ENCODE measurements at regions not wholly inside any gene's neighbourhood (a gene's known extent, or its start where the extent isn't known, plus 50 kb on each side); places are given as distances from the start of the nearest gene placed in this dataset.

- Mint-ChIP-seq H3K4me1 (ENCODE audit: low read depth) (no peaks in the 10 kb centered on the region), H3K9me3 (peaks cover 8% of the 10 kb centered on the region), H3K4me3 (no peak overlapping the region), H3K27ac (no peak overlapping the region), H3K36me3 (ENCODE audit: low read depth) (no peaks in the 10 kb centered on the region), H3K27me3 (no peaks in the 10 kb centered on the region)
These were observed 348.3 kb downstream of the SLC16A7 start for GRCh38 chr12:59944177-59944576.

- no peak overlapping the region for H3K4me3 Mint-ChIP-seq
- H3K27ac Mint-ChIP-seq: no peak overlapping the region
- H3K27me3 Mint-ChIP-seq: no peaks in the 10 kb centered on the region
- no peaks in the 10 kb centered on the region for H3K4me1 Mint-ChIP-seq (ENCODE audit: low read depth)
- H3K36me3 Mint-ChIP-seq (ENCODE audit: low read depth): no peaks in the 10 kb centered on the region
- peaks cover 8% of the 10 kb centered on the region for H3K9me3 Mint-ChIP-seq
These were observed 350.8 kb downstream of the SLC16A7 start for GRCh38 chr12:59946635-59947034.

GRCh38 chr12:59963546-59963945 is 367.7 kb downstream of the SLC16A7 start:
- Mint-ChIP-seq H3K27me3 (no peaks in the 10 kb centered on the region), H3K9me3 (peaks cover 10% of the 10 kb centered on the region), H3K27ac (no peak overlapping the region), H3K4me1 (ENCODE audit: low read depth) (no peaks in the 10 kb centered on the region), H3K36me3 (ENCODE audit: low read depth) (no peaks in the 10 kb centered on the region), H3K4me3 (no peak overlapping the region)

- Mint-ChIP-seq H3K36me3 (ENCODE audit: low read depth) (no peaks in the 10 kb centered on the region), H3K27ac (no peak overlapping the region), H3K9me3 (peaks cover 6% of the 10 kb centered on the region), H3K4me1 (ENCODE audit: low read depth) (no peaks in the 10 kb centered on the region), H3K4me3 (no peak overlapping the region), H3K27me3 (no peaks in the 10 kb centered on the region)
These were observed 377.1 kb downstream of the SLC16A7 start for GRCh38 chr12:59972905-59973304.

- no peak overlapping the region for H3K4me3 Mint-ChIP-seq
These were observed 377.7 kb downstream of the SLC16A7 start for GRCh38 chr12:59973515-59973914.

GRCh38 chr12:59977779-59978178 is 381.9 kb downstream of the SLC16A7 start:
- Mint-ChIP-seq H3K36me3 (ENCODE audit: low read depth) (no peaks in the 10 kb centered on the region), H3K27ac (no peak overlapping the region), H3K4me1 (ENCODE audit: low read depth) (no peaks in the 10 kb centered on the region), H3K27me3 (no peaks in the 10 kb centered on the region), H3K4me3 (no peak overlapping the region), H3K9me3 (no peaks in the 10 kb centered on the region)

More at GRCh38 chr12:59973515-59973914, 377.7 kb downstream of the SLC16A7 start:
- Mint-ChIP-seq H3K27me3 (no peaks in the 10 kb centered on the region), H3K36me3 (ENCODE audit: low read depth) (no peaks in the 10 kb centered on the region), H3K4me1 (ENCODE audit: low read depth) (no peaks in the 10 kb centered on the region), H3K27ac (no peak overlapping the region), H3K9me3 (peaks cover under 1% of the 10 kb centered on the region)

- Mint-ChIP-seq H3K36me3 (ENCODE audit: low read depth) (no peaks in the 10 kb centered on the region), H3K9me3 (peaks cover 4% of the 10 kb centered on the region), H3K27me3 (no peaks in the 10 kb centered on the region), H3K4me1 (ENCODE audit: low read depth) (no peaks in the 10 kb centered on the region), H3K27ac (no peak overlapping the region), H3K4me3 (no peak overlapping the region)
These were observed 384.6 kb downstream of the SLC16A7 start for GRCh38 chr12:59980476-59980875.

- no peak overlapping the region for H3K27ac Mint-ChIP-seq
- no peaks in the 10 kb centered on the region for H3K27me3 Mint-ChIP-seq
- no peaks in the 10 kb centered on the region for H3K4me1 Mint-ChIP-seq (ENCODE audit: low read depth)
- H3K4me3 Mint-ChIP-seq: no peak overlapping the region
- H3K36me3 Mint-ChIP-seq (ENCODE audit: low read depth): no peaks in the 10 kb centered on the region
- peaks cover 5% of the 10 kb centered on the region for H3K9me3 Mint-ChIP-seq
These were observed 403.5 kb downstream of the SLC16A7 start for GRCh38 chr12:59999291-59999690.

GRCh38 chr12:60010486-60010885 is 414.7 kb downstream of the SLC16A7 start:
- H3K9me3 Mint-ChIP-seq: peaks cover 4% of the 10 kb centered on the region
- H3K36me3 Mint-ChIP-seq (ENCODE audit: low read depth): no peaks in the 10 kb centered on the region
- H3K27me3 Mint-ChIP-seq: no peaks in the 10 kb centered on the region
- no peak overlapping the region for H3K27ac Mint-ChIP-seq
- no peak overlapping the region for H3K4me3 Mint-ChIP-seq
- no peaks in the 10 kb centered on the region for H3K4me1 Mint-ChIP-seq (ENCODE audit: low read depth)

- Mint-ChIP-seq H3K9me3 (peaks cover 4% of the 10 kb centered on the region), H3K27me3 (no peaks in the 10 kb centered on the region), H3K4me1 (ENCODE audit: low read depth) (no peaks in the 10 kb centered on the region), H3K4me3 (no peak overlapping the region), H3K36me3 (ENCODE audit: low read depth) (no peaks in the 10 kb centered on the region), H3K27ac (no peak overlapping the region)
These were observed 416.8 kb downstream of the SLC16A7 start for GRCh38 chr12:60012659-60013058.

- no peaks in the 10 kb centered on the region for H3K36me3 Mint-ChIP-seq (ENCODE audit: low read depth)
- H3K27me3 Mint-ChIP-seq: no peaks in the 10 kb centered on the region
- no peaks in the 10 kb centered on the region for H3K4me1 Mint-ChIP-seq (ENCODE audit: low read depth)
- H3K4me3 Mint-ChIP-seq: no peak overlapping the region
- peaks cover 4% of the 10 kb centered on the region for H3K9me3 Mint-ChIP-seq
- H3K27ac Mint-ChIP-seq: no peak overlapping the region
These were observed 418.6 kb downstream of the SLC16A7 start for GRCh38 chr12:60014436-60014835.

GRCh38 chr12:60020068-60020467 is 424.2 kb downstream of the SLC16A7 start:
- Mint-ChIP-seq H3K4me1 (ENCODE audit: low read depth) (no peaks in the 10 kb centered on the region), H3K4me3 (no peak overlapping the region), H3K27ac (no peak overlapping the region), H3K36me3 (ENCODE audit: low read depth) (no peaks in the 10 kb centered on the region), H3K27me3 (no peaks in the 10 kb centered on the region), H3K9me3 (peaks cover 4% of the 10 kb centered on the region)

- Mint-ChIP-seq H3K27ac (no peak overlapping the region), H3K27me3 (no peaks in the 10 kb centered on the region), H3K4me1 (ENCODE audit: low read depth) (no peaks in the 10 kb centered on the region), H3K36me3 (ENCODE audit: low read depth) (no peaks in the 10 kb centered on the region), H3K9me3 (peaks cover 9% of the 10 kb centered on the region), H3K4me3 (no peak overlapping the region)
These were observed 425.4 kb downstream of the SLC16A7 start for GRCh38 chr12:60021235-60021634.

- Mint-ChIP-seq H3K27ac (no peak overlapping the region), H3K4me1 (ENCODE audit: low read depth) (no peaks in the 10 kb centered on the region), H3K36me3 (ENCODE audit: low read depth) (no peaks in the 10 kb centered on the region), H3K9me3 (peaks cover 9% of the 10 kb centered on the region), H3K27me3 (no peaks in the 10 kb centered on the region), H3K4me3 (no peak overlapping the region)
These were observed 431.4 kb downstream of the SLC16A7 start for GRCh38 chr12:60027266-60027665.

- H3K27me3 Mint-ChIP-seq: no peaks in the 10 kb centered on the region
These were observed 438.3 kb downstream of the SLC16A7 start for GRCh38 chr12:60034147-60034546.

GRCh38 chr12:60035835-60036234 is 440.0 kb downstream of the SLC16A7 start:
- Mint-ChIP-seq H3K4me1 (ENCODE audit: low read depth) (no peaks in the 10 kb centered on the region), H3K9me3 (no peaks in the 10 kb centered on the region), H3K27ac (no peak overlapping the region), H3K36me3 (ENCODE audit: low read depth) (no peaks in the 10 kb centered on the region), H3K4me3 (no peak overlapping the region), H3K27me3 (no peaks in the 10 kb centered on the region)

More at GRCh38 chr12:60034147-60034546, 438.3 kb downstream of the SLC16A7 start:
- Mint-ChIP-seq H3K4me1 (ENCODE audit: low read depth) (no peaks in the 10 kb centered on the region), H3K9me3 (no peaks in the 10 kb centered on the region), H3K27ac (no peak overlapping the region), H3K36me3 (ENCODE audit: low read depth) (no peaks in the 10 kb centered on the region), H3K4me3 (no peak overlapping the region)
